ENCODE measurements at regions not wholly inside any gene's neighbourhood (a gene's known extent, or its start where the extent isn't known, plus 50 kb on each side); places are given as distances from the start of the nearest gene placed in this dataset.
"Not testable (repeated sequence)": the region's sequence is repeated elsewhere in the genome, so short reads cannot be mapped to it uniquely, and the experiment has no call there.

GRCh38 chr17:70564006-70564620 lies 394.8 kb downstream of the KCNJ2 start:
- in situ Hi-C loops (cut with HindIII; ENCODE audit: low sequenced_read_pairs), result no loop called here

DNA sequence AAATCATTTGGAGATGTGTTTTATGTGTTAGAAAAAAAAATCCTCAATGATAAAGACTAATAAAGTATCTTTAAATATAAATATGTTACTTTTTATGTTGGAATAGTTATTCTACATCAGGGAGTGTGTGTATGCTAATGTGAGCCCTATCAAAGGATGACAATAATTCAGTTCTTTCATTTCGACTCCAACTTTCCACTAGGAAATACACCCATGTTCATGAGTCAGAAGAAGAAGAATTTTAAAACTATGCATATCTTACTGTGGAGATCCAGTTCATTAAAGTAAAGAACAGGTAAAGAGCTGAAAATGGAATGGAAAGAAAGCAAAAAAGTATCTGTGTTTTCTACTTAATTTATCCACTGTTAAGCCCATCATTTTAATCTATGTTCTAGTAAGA lies 399.8 kb downstream of the KCNJ2 start:
- in situ Hi-C loops (cut with HindIII; ENCODE audit: low sequenced_read_pairs), result no loop called here

DNA sequence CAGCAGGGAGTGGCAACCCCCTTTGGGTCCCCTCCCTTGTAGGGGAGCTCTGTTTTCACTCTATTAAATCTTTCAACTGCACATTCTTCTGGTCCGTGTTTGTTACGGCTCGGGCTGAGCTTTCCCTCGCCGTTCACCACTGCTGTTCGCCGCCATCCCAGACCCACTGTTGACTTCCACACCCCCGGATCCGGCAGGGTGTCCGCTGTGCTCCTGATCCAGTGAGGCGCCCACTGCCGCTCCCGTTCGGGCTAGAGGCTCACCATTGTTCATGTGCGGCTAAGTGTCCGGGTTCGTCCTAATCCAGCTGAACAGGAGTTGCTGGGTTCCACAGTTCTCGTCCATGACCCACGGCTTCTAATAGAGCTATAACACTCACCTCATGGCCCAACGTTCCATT lies 408.1 kb downstream of the KCNJ2 start:
- in situ Hi-C loops (cut with HindIII; ENCODE audit: low sequenced_read_pairs), result no loop called here

GRCh38 chr17:70581459-70581858 lies 412.1 kb downstream of the KCNJ2 start:
- in situ Hi-C loops (cut with HindIII; ENCODE audit: low sequenced_read_pairs), result no loop called here

GRCh38 chr17:70582777-70583176 lies 413.4 kb downstream of the KCNJ2 start:
- in situ Hi-C loops (cut with HindIII; ENCODE audit: low sequenced_read_pairs), result no loop called here

- in situ Hi-C loops (cut with HindIII; ENCODE audit: low sequenced_read_pairs), result no loop called here
These were observed 414.9 kb downstream of the KCNJ2 start for GRCh38 chr17:70584255-70584654.

GRCh38 chr17:70588003-70588402 lies 418.7 kb downstream of the KCNJ2 start:
- in situ Hi-C loops (cut with HindIII; ENCODE audit: low sequenced_read_pairs), result no loop called here

- in situ Hi-C loops (cut with HindIII; ENCODE audit: low sequenced_read_pairs), result no loop called here
These were observed 428.4 kb downstream of the KCNJ2 start for GRCh38 chr17:70597774-70598173.

DNA sequence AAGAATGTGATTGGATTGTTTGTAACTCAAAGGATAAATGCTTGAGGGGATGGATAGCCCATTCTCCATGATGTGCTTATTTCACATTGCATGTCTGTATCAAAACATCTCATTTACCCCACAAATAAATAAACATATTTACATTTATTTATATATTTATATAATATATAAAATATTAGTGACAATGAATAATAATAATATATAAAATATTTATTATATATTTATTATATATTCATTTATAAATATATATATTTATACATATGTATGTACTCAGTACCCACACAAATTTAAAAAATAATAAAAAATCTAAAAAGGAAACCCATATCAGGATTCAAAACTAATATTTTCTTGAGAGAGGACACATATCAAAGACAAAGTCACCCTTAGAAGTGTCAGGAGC lies 429.9 kb downstream of the KCNJ2 start:
- in situ Hi-C loops (cut with HindIII; ENCODE audit: low sequenced_read_pairs), result no loop called here

DNA sequence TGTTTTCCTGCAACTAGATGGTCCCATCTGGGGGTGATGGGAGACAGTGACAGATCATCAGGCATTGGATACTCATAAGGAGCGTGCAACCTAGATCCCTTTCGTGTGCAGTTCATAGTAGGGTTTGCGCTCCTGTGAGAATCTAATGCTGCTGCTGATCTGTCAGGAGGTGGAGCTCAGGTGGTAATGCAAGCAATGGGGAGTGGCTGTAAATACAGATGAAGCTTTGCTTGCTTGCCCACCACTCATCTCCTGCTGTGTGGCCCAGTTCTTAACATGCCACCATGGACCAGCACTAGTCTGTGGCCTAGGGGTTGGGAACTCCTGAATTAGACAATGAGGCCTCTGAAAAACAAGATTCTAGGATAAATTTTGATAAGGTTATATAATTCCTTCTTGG lies 430.6 kb downstream of the KCNJ2 start:
- in situ Hi-C loops (cut with HindIII; ENCODE audit: low sequenced_read_pairs), result not testable (repeated sequence)

DNA sequence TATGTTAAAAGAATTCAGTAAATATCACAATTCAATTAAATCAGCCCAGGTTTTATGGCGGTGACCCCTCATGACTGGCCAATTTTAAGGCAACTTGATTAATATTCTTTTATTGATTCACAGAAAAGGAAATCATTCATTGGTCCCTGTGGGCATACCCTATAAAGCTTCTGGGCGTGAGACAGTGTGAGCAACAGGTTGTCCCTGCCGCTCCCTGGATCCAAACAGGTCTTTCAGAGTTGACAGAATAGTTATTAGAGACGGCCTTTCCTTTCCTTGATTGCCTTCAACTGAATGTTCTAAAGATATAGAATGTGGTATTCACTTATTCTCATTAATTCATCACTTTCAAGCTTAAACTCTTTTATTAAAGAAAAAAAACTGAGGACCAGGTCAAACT lies 433.9 kb downstream of the KCNJ2 start:
- in situ Hi-C loops (cut with HindIII; ENCODE audit: low sequenced_read_pairs), result no loop called here

DNA sequence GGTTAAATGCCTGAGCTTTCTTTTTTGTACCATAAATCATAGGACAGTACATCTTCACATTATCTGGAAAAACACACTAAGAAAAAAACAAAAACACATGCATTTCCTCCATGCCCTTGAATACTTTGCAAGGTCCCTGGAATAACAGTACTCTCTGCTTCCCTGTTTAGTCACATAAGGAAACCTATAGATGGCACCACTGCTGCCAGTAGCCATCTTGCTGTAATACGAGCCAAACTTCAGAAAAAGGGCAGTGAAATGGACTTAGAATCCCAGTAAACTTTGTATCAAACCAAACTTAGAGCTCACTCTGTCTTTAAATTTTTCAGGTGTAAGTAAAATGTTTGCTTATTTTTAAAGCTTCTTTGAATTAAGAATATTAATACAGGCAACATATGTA lies 435.5 kb downstream of the KCNJ2 start:
- in situ Hi-C loops (cut with HindIII; ENCODE audit: low sequenced_read_pairs), result no loop called here

- in situ Hi-C loops (cut with HindIII; ENCODE audit: low sequenced_read_pairs), result no loop called here
These were observed 436.8 kb downstream of the KCNJ2 start for GRCh38 chr17:70606086-70606485.

DNA sequence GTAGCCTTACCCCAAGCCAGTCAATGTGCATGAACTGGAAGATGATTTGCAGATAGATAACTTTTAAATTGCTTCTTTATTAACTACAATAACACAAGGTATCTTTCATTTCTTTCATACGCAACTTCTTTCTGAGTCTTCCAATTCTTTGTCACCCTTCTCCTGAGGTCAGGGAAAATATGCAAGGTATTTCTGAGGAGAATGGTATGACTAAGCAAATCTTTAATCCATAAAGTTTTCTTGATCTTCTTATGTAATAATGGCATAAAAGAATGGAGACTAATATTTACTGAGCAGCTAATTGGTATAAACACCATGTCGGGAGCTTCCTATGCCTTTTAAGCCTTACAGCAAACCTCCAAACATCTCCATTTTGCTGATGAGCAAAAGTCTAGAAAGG lies 438.9 kb downstream of the KCNJ2 start:
- in situ Hi-C loops (cut with HindIII; ENCODE audit: low sequenced_read_pairs), result no loop called here

DNA sequence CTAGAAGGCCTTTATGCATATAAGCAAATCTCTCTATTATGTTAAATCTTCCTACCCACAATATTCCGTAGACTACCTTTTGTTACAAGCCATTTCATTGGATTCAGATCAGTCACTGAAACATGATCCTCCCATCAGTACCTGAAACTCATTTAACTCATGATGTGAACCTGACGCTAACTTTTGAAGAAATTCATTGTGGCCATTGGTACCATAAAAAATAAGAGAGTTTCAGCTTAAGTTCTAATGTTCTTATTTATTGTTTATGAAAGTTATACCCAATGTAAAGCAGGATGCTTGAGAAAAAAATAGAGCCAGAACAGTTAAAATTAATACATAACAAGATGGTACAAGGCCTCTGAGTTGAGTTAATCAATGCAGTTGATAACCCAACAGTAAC lies 439.6 kb downstream of the KCNJ2 start:
- in situ Hi-C loops (cut with HindIII; ENCODE audit: low sequenced_read_pairs), result no loop called here

GRCh38 chr17:70609566-70609965 lies 440.2 kb downstream of the KCNJ2 start:
- in situ Hi-C loops (cut with HindIII; ENCODE audit: low sequenced_read_pairs), result no loop called here

GRCh38 chr17:70610161-70610560 lies 440.8 kb downstream of the KCNJ2 start:
- in situ Hi-C loops (cut with HindIII; ENCODE audit: low sequenced_read_pairs), result no loop called here

DNA sequence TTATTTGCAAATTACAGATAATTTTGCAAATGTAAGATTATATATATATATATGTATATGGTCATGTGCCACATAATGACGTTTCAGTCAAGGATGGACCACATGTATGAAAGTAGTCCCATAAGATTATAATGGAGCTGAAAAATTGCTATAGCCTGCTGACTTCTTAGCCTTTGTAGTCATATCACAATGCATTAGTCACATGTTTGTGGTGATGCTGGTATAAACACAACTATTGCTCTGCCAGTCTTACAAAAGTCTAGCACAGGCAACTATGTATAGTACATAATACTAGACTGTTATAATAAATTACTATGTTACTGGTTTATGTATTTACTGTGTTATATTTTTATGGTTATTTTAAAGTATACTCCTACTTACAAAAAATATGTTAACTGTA lies 444.3 kb downstream of the KCNJ2 start:
- in situ Hi-C loops (cut with HindIII; ENCODE audit: low sequenced_read_pairs), result no loop called here

DNA sequence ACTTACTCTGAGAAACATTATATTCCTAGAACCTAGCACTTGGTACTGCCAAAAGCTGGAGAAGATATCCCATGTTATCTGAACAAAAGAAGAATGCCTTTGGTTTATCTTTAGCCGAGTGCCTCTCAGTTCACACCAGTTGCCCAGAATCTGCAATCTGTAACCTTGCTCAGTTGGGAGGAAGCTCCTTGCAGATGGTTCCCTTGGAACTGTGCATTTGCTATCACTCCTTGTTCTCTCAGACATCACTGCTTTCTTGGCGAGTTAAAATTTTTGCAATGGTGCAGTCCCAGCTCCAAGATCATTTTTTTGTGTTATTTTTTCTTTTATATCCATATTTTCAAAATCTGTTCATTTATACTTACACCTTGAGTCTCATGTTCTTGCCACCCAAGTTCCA lies 446.5 kb downstream of the KCNJ2 start:
- in situ Hi-C loops (cut with HindIII; ENCODE audit: low sequenced_read_pairs), result no loop called here

DNA sequence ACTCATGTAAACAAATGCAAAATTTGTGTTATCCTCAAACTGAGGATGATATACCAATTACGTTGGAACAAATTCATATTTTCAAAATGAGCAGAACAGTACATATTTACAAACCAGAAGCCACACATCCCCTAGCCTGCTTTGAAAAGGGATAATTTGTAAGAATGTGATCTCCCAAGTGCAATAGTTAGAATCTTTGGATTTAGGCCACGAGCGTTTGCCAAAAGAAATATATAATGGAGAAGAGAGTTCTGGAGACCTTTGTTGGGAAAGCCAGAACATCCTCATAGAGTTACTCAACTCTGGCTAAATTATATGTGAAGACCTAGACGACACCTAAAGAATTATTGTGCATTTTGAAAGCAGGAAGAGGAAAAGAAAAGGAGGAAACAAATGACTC lies 449.3 kb downstream of the KCNJ2 start:
- in situ Hi-C loops (cut with HindIII; ENCODE audit: low sequenced_read_pairs), result no loop called here

DNA sequence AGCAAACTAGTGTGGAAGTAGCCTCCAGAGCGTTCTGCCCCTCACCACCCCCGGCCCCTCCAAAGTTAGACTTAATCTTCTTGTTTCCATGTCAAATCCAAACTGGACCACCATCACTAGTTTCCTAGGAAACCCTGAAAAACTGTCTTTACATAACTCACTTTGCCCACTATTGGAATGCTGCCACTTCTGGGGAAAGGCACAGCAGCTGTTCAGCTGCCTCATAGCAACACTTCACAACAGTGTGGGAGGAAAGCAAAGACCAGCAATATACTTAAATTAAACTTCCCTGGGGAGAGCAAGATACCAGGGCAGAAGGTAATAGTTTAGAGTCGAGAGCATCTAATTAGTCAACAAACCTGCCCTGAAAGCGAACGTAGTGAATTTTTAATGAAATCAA lies 452.2 kb downstream of the KCNJ2 start:
- in situ Hi-C loops (cut with HindIII; ENCODE audit: low sequenced_read_pairs), result no loop called here

- in situ Hi-C loops (cut with HindIII; ENCODE audit: low sequenced_read_pairs), result no loop called here
These were observed 453.3 kb downstream of the KCNJ2 start for GRCh38 chr17:70622368-70623260.

- in situ Hi-C loops (cut with HindIII; ENCODE audit: low sequenced_read_pairs), result no loop called here
These were observed 454.9 kb downstream of the KCNJ2 start for GRCh38 chr17:70624211-70624610.

Measured in endothelial cell of hepatic sinusoid (primary cell).